ENCODE measurements at regions not wholly inside any gene's neighbourhood (a gene's known extent, or its start where the extent isn't known, plus 50 kb on each side); places are given as distances from the start of the nearest gene placed in this dataset.

GRCh38 chr16:17846030-17846429, 375.3 kb upstream of the XYLT1 start:
- no peak for DNase-seq

GRCh38 chr16:17845031-17845430, 374.3 kb upstream of the XYLT1 start:
- DNase-seq = no peak

- DNase-seq = no peak
These were observed 373.1 kb upstream of the XYLT1 start for GRCh38 chr16:17843905-17844304.

GRCh38 chr16:17839907-17840306, 369.1 kb upstream of the XYLT1 start:
- no peak for DNase-seq

- DNase-seq = no peak
These were observed 368.5 kb upstream of the XYLT1 start for GRCh38 chr16:17839272-17839671.

- DNase-seq = no peak
These were observed 366.3 kb upstream of the XYLT1 start for GRCh38 chr16:17836868-17837602.

GRCh38 chr16:17835118-17835876, 364.5 kb upstream of the XYLT1 start:
- no peak for DNase-seq

GRCh38 chr16:17832738-17833137, 362.0 kb upstream of the XYLT1 start:
- DNase-seq = no peak

GRCh38 chr16:17831330-17831729, 360.6 kb upstream of the XYLT1 start:
- DNase-seq = no peak

- DNase-seq = no peak
These were observed 359.9 kb upstream of the XYLT1 start for GRCh38 chr16:17830651-17831050.

- no peak for DNase-seq
These were observed 359.1 kb upstream of the XYLT1 start for GRCh38 chr16:17829811-17830210.

GRCh38 chr16:17828012-17828411, 357.3 kb upstream of the XYLT1 start:
- DNase-seq = no peak

- no peak for DNase-seq
These were observed 356.6 kb upstream of the XYLT1 start for GRCh38 chr16:17827313-17827712.

GRCh38 chr16:17817943-17818342, 347.2 kb upstream of the XYLT1 start:
- DNase-seq = no peak

- DNase-seq = no peak
These were observed 346.5 kb upstream of the XYLT1 start for GRCh38 chr16:17817260-17817659.

GRCh38 chr16:17812771-17813170, 342.0 kb upstream of the XYLT1 start:
- no peak for DNase-seq

- DNase-seq = no peak
These were observed 334.1 kb upstream of the XYLT1 start for GRCh38 chr16:17804857-17805256.

GRCh38 chr16:17803625-17804410, 333.1 kb upstream of the XYLT1 start:
- DNase-seq = no peak

- no peak for DNase-seq
These were observed 331.8 kb upstream of the XYLT1 start for GRCh38 chr16:17802571-17802970.

- DNase-seq = no peak
These were observed 330.3 kb upstream of the XYLT1 start for GRCh38 chr16:17801068-17801467.

- no peak for DNase-seq
These were observed 328.0 kb upstream of the XYLT1 start for GRCh38 chr16:17798716-17799115.

GRCh38 chr16:17793354-17793753, 322.6 kb upstream of the XYLT1 start:
- DNase-seq = no peak

GRCh38 chr16:17784073-17784472, 313.3 kb upstream of the XYLT1 start:
- no peak for DNase-seq

GRCh38 chr16:17780181-17780580, 309.4 kb upstream of the XYLT1 start:
- no peak for DNase-seq

All from stimulated activated CD4-positive, alpha-beta T cell treated with anti-CD3 and anti-CD28 coated beads, Interleukin-1b, Interleukin-23, amount 100 ng/mL, for 48 hours (primary cell).